Dendritic cell treated with granulocyte-macrophage colony-stimulating factor and Interleukin-4, amounts not matched to agents 40 ng/mL and 50 ng/mL, for 4 days (primary cell): ENCODE measurements at regions not wholly inside any gene's neighbourhood (a gene's known extent, or its start where the extent isn't known, plus 50 kb on each side); places are given as distances from the start of the nearest gene placed in this dataset.

ENCODE experiments used
- H3K27ac Mint-ChIP-seq: one replicate; pipeline ENCODE4 v1.8.0; 2022; ENCODE audit warnings: mild to moderate bottlenecking, mixed read lengths
- H3K27me3 Mint-ChIP-seq: one replicate; pipeline ENCODE4 v1.8.0; 2022; ENCODE audit warnings: mild to moderate bottlenecking, mixed read lengths
- H3K36me3 Mint-ChIP-seq: one replicate; pipeline ENCODE4 v1.8.0; 2022; ENCODE audit warnings: low read depth, mixed read lengths
- H3K4me1 Mint-ChIP-seq: one replicate; pipeline ENCODE4 v1.8.0; 2022; ENCODE audit warnings: low read depth, mixed read lengths
- H3K4me3 Mint-ChIP-seq: one replicate; pipeline ENCODE4 v1.8.0; 2022; ENCODE audit warnings: mild to moderate bottlenecking, moderate library complexity, mixed read lengths
- H3K9me3 Mint-ChIP-seq: one replicate; pipeline ENCODE4 v1.8.0; 2022; ENCODE audit warnings: mixed read lengths
- intact Hi-C: fragments of 100-400 bp; cut with micrococcal nuclease; formaldehyde crosslinking; loops from one replicate; pipeline ENCODE4 v1.15.0; 2022

DNA sequence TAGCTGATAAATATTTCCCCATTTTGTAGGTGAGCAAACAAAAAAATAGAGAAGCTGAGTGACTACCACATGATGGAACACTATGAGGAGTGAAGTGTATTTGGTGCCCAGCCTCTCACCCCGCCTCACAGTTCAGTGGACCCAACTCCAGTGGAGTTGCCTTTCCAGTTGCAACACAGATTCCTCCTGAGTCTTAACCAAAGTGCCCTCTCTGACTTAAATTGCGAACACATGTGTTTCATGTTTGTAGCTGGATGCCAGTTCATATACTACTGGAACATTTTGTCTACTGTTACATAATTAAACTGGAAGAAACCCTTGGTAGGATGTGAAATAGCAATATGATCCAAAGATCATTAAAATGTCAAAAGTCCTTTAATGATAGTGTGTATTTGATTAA, 448.9 kb downstream of the COL12A1 start:
- Mint-ChIP-seq H3K27ac (no peak overlapping the region), H3K9me3 (no peaks in the 10 kb centered on the region), H3K4me3 (no peak overlapping the region), H3K36me3 (no peaks in the 10 kb centered on the region), H3K27me3 (no peaks in the 10 kb centered on the region), H3K4me1 (no peaks in the 10 kb centered on the region)
- intact Hi-C loops, result no loop called here

GRCh38 chr6:74755778-74756177, 450.1 kb downstream of the COL12A1 start:
- Mint-ChIP-seq H3K4me1 (no peaks in the 10 kb centered on the region), H3K36me3 (no peaks in the 10 kb centered on the region), H3K9me3 (no peaks in the 10 kb centered on the region), H3K4me3 (no peak overlapping the region), H3K27ac (no peak overlapping the region), H3K27me3 (no peaks in the 10 kb centered on the region)
- intact Hi-C loops, result no loop called here

GRCh38 chr6:74755196-74755595, 450.7 kb downstream of the COL12A1 start:
- H3K4me3 Mint-ChIP-seq, result no peak overlapping the region
- H3K27me3 Mint-ChIP-seq, result no peaks in the 10 kb centered on the region
- no peaks in the 10 kb centered on the region for H3K36me3 Mint-ChIP-seq
- intact Hi-C loops, result no loop called here
- H3K4me1 Mint-ChIP-seq, result no peaks in the 10 kb centered on the region
- no peaks in the 10 kb centered on the region for H3K9me3 Mint-ChIP-seq
- H3K27ac Mint-ChIP-seq, result no peak overlapping the region

DNA sequence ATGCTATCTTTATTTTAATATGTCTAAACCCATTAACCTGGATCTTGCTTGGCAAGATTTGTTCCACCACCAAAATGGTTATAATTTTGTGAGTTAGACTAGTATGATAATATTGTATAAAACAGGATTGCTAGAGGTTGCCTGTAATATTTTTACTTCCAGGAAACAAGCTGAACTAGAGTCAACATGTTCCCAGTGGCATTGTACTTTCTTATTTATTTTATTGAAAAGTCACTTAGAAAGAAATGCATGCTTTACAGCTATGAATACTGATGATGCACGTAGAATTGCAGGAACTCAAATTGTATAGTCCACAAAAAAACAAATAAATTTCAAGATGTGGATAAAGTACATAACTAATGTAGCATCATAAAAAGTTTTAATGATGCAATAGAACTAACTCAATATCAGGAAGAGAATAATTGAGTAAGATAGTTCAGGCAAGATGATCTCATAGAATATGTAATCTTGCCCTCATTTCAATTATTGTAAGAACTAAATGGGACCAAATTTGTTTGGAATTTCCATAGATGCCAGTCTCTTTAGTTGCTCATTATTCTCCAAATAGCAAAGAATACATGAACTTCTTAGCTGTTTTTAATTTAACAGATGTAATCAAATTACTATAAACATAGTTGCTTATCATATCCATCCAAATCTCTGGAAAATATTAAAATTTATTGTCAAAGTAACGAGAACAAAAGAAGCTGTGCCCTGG, 451.8 kb downstream of the COL12A1 start:
- H3K27me3 Mint-ChIP-seq, result no peaks in the 10 kb centered on the region
- intact Hi-C loops, result no loop called here
- no peak overlapping the region for H3K4me3 Mint-ChIP-seq
- no peak overlapping the region for H3K27ac Mint-ChIP-seq
- no peaks in the 10 kb centered on the region for H3K4me1 Mint-ChIP-seq
- H3K9me3 Mint-ChIP-seq, result no peaks in the 10 kb centered on the region
- H3K36me3 Mint-ChIP-seq, result no peaks in the 10 kb centered on the region

DNA sequence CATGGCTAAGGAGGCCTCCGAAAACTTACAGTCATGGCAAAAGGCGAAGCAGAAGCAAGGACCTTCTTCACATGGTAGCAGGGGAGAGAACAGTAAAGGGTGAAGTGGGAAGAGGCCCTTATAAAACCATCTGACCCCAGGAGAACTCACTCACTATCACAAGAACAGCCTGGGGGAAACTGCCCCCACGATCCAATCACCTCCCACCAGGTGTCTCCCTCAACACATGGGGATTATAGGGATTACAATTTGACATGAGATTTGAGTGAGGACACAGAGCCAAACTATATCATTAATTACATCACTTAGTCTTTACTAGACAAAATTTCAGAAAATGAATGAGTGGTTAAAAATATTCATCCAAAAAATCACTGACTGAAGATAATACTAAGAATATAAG, 453.6 kb downstream of the COL12A1 start:
- no peaks in the 10 kb centered on the region for H3K4me1 Mint-ChIP-seq
- H3K36me3 Mint-ChIP-seq, result no peaks in the 10 kb centered on the region
- H3K27me3 Mint-ChIP-seq, result no peaks in the 10 kb centered on the region
- no peak overlapping the region for H3K4me3 Mint-ChIP-seq
- no peaks in the 10 kb centered on the region for H3K9me3 Mint-ChIP-seq
- intact Hi-C loops, result no loop called here
- H3K27ac Mint-ChIP-seq, result no peak overlapping the region

DNA sequence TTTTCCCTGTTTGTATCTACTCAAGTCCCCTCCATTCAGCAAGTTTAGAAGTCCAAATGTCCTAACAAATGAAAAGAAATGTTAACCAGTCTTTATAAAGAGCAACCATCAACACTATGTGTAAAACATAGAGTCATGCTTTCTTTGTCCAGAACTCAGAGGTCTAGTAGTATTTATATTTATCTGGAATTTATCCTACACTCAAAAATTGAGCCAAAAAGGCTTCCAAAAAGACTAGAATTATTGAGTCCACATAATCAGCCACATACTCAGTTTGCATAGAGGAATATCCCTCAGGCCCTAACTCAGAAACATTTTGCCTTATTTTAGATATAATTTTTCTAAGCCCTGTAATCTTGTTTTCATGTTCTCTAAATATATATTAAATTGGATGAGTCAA, 455.0 kb downstream of the COL12A1 start:
- Mint-ChIP-seq H3K27ac (no peak overlapping the region), H3K4me3 (no peak overlapping the region), H3K36me3 (no peaks in the 10 kb centered on the region), H3K9me3 (no peaks in the 10 kb centered on the region), H3K4me1 (no peaks in the 10 kb centered on the region), H3K27me3 (no peaks in the 10 kb centered on the region)
- intact Hi-C loops, result no loop called here

GRCh38 chr6:74749211-74750147, 456.4 kb downstream of the COL12A1 start:
- H3K27me3 Mint-ChIP-seq, result no peaks in the 10 kb centered on the region
- intact Hi-C loops, result no loop called here
- H3K9me3 Mint-ChIP-seq, result no peaks in the 10 kb centered on the region
- H3K4me1 Mint-ChIP-seq, result no peaks in the 10 kb centered on the region
- H3K36me3 Mint-ChIP-seq, result no peaks in the 10 kb centered on the region
- no peak overlapping the region for H3K27ac Mint-ChIP-seq
- H3K4me3 Mint-ChIP-seq, result no peak overlapping the region

DNA sequence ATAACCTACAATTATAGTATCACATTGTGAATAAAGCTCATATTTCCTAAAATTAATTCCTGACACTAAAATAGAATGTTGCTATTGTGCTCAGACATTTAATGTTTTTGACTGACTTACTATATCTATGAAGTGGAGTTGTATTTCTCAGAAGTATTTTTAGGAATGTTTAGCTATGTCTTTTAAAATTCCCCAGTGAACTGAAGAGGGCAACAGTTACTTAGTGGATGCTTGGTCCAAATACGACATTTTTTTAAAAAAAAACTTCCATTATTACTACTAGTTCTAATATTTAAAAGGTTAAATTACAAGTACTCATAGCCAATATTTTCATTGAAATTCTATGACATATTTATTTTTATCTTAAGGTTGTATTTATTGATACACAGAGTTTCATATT, 460.2 kb downstream of the COL12A1 start:
- Mint-ChIP-seq H3K4me1 (no peaks in the 10 kb centered on the region), H3K36me3 (no peaks in the 10 kb centered on the region), H3K27ac (no peak overlapping the region), H3K27me3 (no peaks in the 10 kb centered on the region), H3K4me3 (no peak overlapping the region), H3K9me3 (no peaks in the 10 kb centered on the region)
- intact Hi-C loops, result no loop called here

DNA sequence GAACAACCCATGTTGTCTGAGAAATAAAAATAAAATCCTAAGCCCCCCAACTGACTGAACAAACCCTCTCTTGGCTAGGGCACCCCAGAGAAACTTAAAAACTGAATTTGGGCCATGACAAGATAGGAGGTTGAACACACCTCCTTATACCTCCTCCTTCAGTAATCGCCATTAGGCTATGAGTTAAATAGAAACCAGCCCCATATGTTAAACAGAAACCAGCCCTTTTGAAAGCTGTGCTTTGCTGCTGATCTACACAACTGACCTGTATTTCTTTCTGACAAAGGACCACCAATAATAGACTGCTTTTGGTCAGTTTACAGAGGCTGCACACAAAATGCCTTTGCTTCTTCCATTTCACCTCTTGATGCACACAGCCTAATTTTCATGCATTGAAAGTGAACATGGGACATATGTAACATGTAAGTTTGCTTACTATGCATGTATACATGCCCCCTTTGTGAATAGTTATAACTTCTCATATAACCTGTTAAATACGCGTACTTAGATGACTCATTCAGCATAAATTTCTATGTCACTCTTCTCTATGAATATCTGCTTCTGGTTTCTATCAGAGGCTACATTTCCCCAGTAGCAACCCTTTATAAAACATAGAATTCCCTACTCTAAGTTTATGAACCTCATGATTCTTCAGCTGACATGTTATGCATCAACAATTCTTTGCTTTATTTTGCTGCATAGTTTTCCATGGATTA, 462.9 kb downstream of the COL12A1 start:
- no peaks in the 10 kb centered on the region for H3K9me3 Mint-ChIP-seq
- intact Hi-C loops, result no loop called here
- no peak overlapping the region for H3K4me3 Mint-ChIP-seq
- no peaks in the 10 kb centered on the region for H3K4me1 Mint-ChIP-seq
- H3K27me3 Mint-ChIP-seq, result no peaks in the 10 kb centered on the region
- no peaks in the 10 kb centered on the region for H3K36me3 Mint-ChIP-seq
- H3K27ac Mint-ChIP-seq, result no peak overlapping the region

DNA sequence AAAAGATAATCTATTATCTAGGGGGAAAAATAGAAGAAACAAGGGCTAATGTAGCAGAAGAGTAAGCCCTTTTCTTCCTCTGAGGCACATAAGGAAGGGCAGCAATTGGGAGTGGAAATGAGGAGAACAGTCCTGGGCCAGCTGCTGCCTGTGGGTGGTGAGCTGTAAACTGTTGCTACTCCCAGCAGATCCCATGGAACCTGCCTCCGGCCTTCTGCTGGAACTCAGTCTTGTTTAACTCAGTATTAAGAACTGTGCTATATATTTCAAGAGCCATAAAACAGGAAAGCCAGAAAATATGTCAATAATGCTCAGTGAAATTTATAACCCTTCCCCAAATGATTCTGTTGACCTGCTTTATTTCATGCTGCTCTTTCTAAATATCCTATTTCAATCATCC, 464.2 kb downstream of the COL12A1 start:
- Mint-ChIP-seq H3K36me3 (no peaks in the 10 kb centered on the region), H3K4me3 (no peak overlapping the region), H3K27ac (no peak overlapping the region), H3K27me3 (no peaks in the 10 kb centered on the region), H3K4me1 (no peaks in the 10 kb centered on the region), H3K9me3 (no peaks in the 10 kb centered on the region)
- intact Hi-C loops, result no loop called here

DNA sequence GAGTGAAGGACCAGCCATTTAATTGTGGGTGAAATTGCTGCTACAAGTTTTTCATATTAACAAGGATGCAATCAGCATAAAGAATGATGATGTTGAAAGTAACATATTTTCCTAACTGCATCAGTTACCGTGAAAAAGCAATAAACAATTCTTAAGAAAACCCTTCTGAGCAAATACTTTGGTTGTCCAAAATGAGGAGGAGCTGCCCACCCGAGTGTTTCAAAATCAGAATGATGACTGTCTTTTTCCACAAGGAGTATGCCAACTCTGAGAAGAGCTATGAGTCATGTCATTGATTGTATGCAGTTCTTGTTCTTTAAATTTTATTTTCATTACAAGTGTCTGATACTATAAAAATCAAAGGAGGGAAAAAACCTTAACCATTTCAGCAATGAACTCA, 470.5 kb downstream of the COL12A1 start:
- Mint-ChIP-seq H3K9me3 (no peaks in the 10 kb centered on the region), H3K4me1 (no peaks in the 10 kb centered on the region), H3K4me3 (no peak overlapping the region), H3K36me3 (no peaks in the 10 kb centered on the region), H3K27ac (no peak overlapping the region), H3K27me3 (no peaks in the 10 kb centered on the region)
- intact Hi-C loops, result no loop called here

DNA sequence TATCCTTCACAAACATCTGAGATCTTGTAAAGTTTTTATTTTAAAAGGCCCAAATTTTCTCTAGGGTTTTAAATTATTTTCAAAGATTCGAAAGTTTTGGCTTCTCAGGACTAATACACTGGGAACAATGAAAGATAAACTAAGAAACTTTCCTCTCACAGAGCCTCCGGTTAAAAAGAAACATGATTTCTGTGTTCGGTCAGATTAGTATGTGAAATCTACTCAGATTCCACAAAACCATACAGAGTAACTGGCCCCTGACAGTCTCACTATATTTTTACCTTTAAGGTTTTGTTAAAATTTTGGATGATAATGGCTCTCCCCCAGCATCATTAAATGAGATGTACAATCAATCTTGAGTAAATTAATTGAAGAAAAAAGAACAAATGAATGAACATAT, 471.0 kb downstream of the COL12A1 start:
- no peaks in the 10 kb centered on the region for H3K4me1 Mint-ChIP-seq
- no peak overlapping the region for H3K27ac Mint-ChIP-seq
- H3K36me3 Mint-ChIP-seq, result no peaks in the 10 kb centered on the region
- no peaks in the 10 kb centered on the region for H3K27me3 Mint-ChIP-seq
- intact Hi-C loops, result no loop called here
- no peaks in the 10 kb centered on the region for H3K9me3 Mint-ChIP-seq
- H3K4me3 Mint-ChIP-seq, result no peak overlapping the region

DNA sequence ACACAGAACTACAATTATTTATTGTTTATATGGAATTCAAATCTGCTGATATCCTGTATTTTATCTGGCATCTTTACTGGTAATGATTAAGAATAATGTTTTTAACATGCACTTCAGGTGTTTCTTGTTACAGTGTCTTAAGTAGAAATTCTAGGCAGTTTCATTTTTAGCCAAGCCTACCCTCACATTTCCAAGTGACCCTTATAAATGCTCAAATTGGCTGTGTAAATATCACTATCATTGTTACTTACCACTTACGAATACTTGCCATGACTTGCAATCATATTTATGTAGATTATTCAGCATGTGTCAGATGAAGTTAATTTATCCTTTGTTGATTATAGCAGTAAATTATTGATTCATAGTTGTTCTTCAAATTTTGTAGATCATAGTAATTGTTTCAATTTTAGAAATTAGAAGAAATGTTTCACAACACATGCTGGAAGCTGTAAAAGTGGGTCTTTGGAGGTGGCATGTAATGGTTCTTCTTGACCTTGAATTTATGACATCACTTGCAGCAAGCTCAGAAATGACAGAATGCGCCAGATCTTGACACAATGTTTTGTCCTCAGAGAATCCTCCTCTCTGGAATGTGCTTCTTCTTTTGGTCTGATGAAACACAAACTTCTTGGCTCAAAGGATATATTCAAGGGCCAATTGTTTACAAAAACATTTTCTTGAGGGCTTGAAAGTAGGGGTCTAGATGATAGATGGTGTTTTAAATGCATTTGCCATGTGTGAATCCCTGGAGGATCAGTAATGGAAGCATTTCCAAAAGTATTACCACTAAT, 471.8 kb downstream of the COL12A1 start:
- intact Hi-C loops, result no loop called here
- no peaks in the 10 kb centered on the region for H3K27me3 Mint-ChIP-seq
- no peaks in the 10 kb centered on the region for H3K9me3 Mint-ChIP-seq
- H3K4me1 Mint-ChIP-seq, result no peaks in the 10 kb centered on the region
- H3K36me3 Mint-ChIP-seq, result no peaks in the 10 kb centered on the region
- no peak overlapping the region for H3K4me3 Mint-ChIP-seq
- no peak overlapping the region for H3K27ac Mint-ChIP-seq
